GM23338 (cell line): ENCODE measurements at regions not wholly inside any gene's neighbourhood (a gene's known extent, or its start where the extent isn't known, plus 50 kb on each side); places are given as distances from the start of the nearest gene placed in this dataset.

Source experiments
- ATAC-seq: fragments of 200-7000 bp; cut with Tn5 transposase; 3 replicates; pipeline ENCODE4 v1.9.1; 2020
- DNase-seq: peaks from one replicate; pipeline ENCODE4 v3.0.0-alpha.2; 2015; ENCODE audit warnings: low spot score
- H2AFZ ChIP-seq: fragments of 200-600 bp; sonication (generic); 2 replicates; pipeline ENCODE4 v1.8.0; 2016; ENCODE audit warnings: antibody characterized with exemption, mild to moderate bottlenecking, moderate library complexity
- H3F3A ChIP-seq: fragments of 200-600 bp; sonication (generic); replicated peaks from 2 replicates; pipeline ENCODE4 v1.8.0; 2017; ENCODE audit warnings: antibody characterized with exemption, mixed run types, low read depth
- H3K27ac ChIP-seq: fragments of 200-600 bp; sonication (generic); 2 replicates; pipeline ENCODE4 v1.6.1; 2016; ENCODE audit warnings: low read depth
- H3K27me3 ChIP-seq: fragments of 200-600 bp; sonication (generic); 2 replicates; pipeline ENCODE4 v1.8.0; 2016; ENCODE audit warnings: mild to moderate bottlenecking, mixed run types, moderate library complexity; ENCODE audit not compliant: insufficient read depth
- H3K36me3 ChIP-seq: fragments of 200-600 bp; sonication (generic); 2 replicates; pipeline ENCODE4 v1.8.0; 2016; ENCODE audit warnings: mild to moderate bottlenecking; ENCODE audit not compliant: insufficient read depth
- H3K4me1 ChIP-seq: fragments of 200-600 bp; sonication (generic); 2 replicates; pipeline ENCODE4 v1.8.0; 2016; ENCODE audit warnings: mild to moderate bottlenecking, moderate library complexity; ENCODE audit not compliant: insufficient read depth
- H3K4me2 ChIP-seq: fragments of 200-600 bp; sonication (generic); 2 replicates; pipeline ENCODE4 v1.7.1; 2017; ENCODE audit warnings: mixed run types
- H3K4me3 ChIP-seq: fragments of 200-600 bp; sonication (generic); 2 replicates; pipeline ENCODE4 v1.6.1; 2016; ENCODE audit warnings: mixed run types
- H3K79me2 ChIP-seq: fragments of 200-600 bp; sonication (generic); replicated peaks from 2 replicates; pipeline ENCODE4 v1.8.0; 2017; ENCODE audit warnings: mild to moderate bottlenecking; ENCODE audit not compliant: insufficient read depth
- H3K9me2 ChIP-seq: fragments of 200-600 bp; sonication (generic); 2 replicates; pipeline ENCODE4 v1.8.0; 2017; ENCODE audit not compliant: insufficient read depth
- H4K20me1 ChIP-seq: fragments of 200-600 bp; sonication (generic); replicated peaks from 2 replicates; pipeline ENCODE4 v1.8.0; 2017; ENCODE audit warnings: mild to moderate bottlenecking; ENCODE audit not compliant: insufficient read depth
- H3K27ac Mint-ChIP-seq: 2 replicates; pipeline ENCODE4 v1.8.0; 2020; ENCODE audit warnings: inconsistent platforms, mild to moderate bottlenecking, moderate library complexity, mixed read lengths
- H3K27me3 Mint-ChIP-seq: 3 replicates; pipeline ENCODE4 v1.8.0; 2022; ENCODE audit warnings: low read depth, mild to moderate bottlenecking, moderate library complexity, mixed read lengths, inconsistent platforms; ENCODE audit not compliant: insufficient read depth, poor library complexity
- H3K36me3 Mint-ChIP-seq: 3 replicates; pipeline ENCODE4 v1.8.0; 2021; ENCODE audit warnings: low read depth, mild to moderate bottlenecking, inconsistent platforms, moderate library complexity, mixed read lengths
- H3K4me1 Mint-ChIP-seq: 3 replicates; pipeline ENCODE4 v1.8.0; 2020; ENCODE audit warnings: mild to moderate bottlenecking, inconsistent platforms, mixed read lengths
- H3K4me3 Mint-ChIP-seq: 3 replicates; pipeline ENCODE4 v1.8.0; 2021; ENCODE audit warnings: moderate library complexity, mild to moderate bottlenecking, inconsistent platforms, mixed read lengths
- H3K9me3 Mint-ChIP-seq: 3 replicates; pipeline ENCODE4 v1.8.0; 2020; ENCODE audit warnings: moderate library complexity, mild to moderate bottlenecking, inconsistent platforms, mixed read lengths
- CREB1 ChIP-seq: fragments of 250-450 bp; sonication (Bioruptor Pico); IDR thresholded peaks from 2 replicates; pipeline ENCODE4 v1.5.0; 2020; ENCODE audit warnings: low read depth, mild to moderate bottlenecking, moderate library complexity
- EZH2 ChIP-seq: fragments of 200-600 bp; sonication (generic); IDR thresholded peaks from one replicate; pipeline ENCODE4 v1.8.0; 2017; ENCODE audit warnings: antibody characterized with exemption, mild to moderate bottlenecking, low read depth; ENCODE audit not compliant: unreplicated experiment
- EZH2phosphoT487 ChIP-seq: fragments of 200-600 bp; sonication (generic); IDR thresholded peaks from one replicate; pipeline ENCODE4 v1.8.1; 2018; ENCODE audit warnings: antibody characterized with exemption; ENCODE audit not compliant: unreplicated experiment
- JUNB ChIP-seq: IDR thresholded peaks from one replicate; pipeline ENCODE4 v1.6.1; 2016; ENCODE audit warnings: antibody characterized with exemption; ENCODE audit not compliant: unreplicated experiment
- NANOG ChIP-seq: IDR thresholded peaks from 2 replicates; pipeline ENCODE4 v1.6.1; 2016; ENCODE audit warnings: antibody characterized with exemption, borderline replicate concordance
- POLR2AphosphoS5 ChIP-seq: IDR thresholded peaks from 2 replicates; pipeline ENCODE4 v1.6.1; 2016; ENCODE audit warnings: antibody characterized with exemption, low read depth
- STAT1 ChIP-seq: IDR thresholded peaks from one replicate; pipeline ENCODE4 v1.6.1; 2016; ENCODE audit warnings: antibody characterized with exemption; ENCODE audit not compliant: unreplicated experiment
- ZNF114 ChIP-seq: fragments of 250-450 bp; sonication (Bioruptor Pico); IDR thresholded peaks from 2 replicates; pipeline ENCODE4 v1.5.0; 2020; ENCODE audit warnings: mild to moderate bottlenecking, moderate library complexity
- ZNF331 ChIP-seq: fragments of 250-450 bp; sonication (Bioruptor Pico); IDR thresholded peaks from 2 replicates; pipeline ENCODE4 v1.5.0; 2020; ENCODE audit warnings: low read depth, mild to moderate bottlenecking, moderate library complexity
- TF ChIP-seq, protein P1 (sequence below), 2 experiments: fragments of 200-600 bp in 1 of 2; sonication (generic) in 1 of 2; conservative IDR thresholded peaks; 2 replicates each; pipeline versions ENCODE4 v1.5.1 to v1.6.1; 2016 to 2017; ENCODE audit warnings: antibody characterized with exemption in 2 of 2, low read depth in 2 of 2, mild to moderate bottlenecking in 2 of 2, moderate library complexity in 1 of 2
- TF ChIP-seq, protein P2 (sequence below): IDR thresholded peaks from one replicate; pipeline ENCODE4 v1.6.1; 2018; ENCODE audit warnings: antibody characterized with exemption; ENCODE audit not compliant: unreplicated experiment
- TF ChIP-seq, protein P3 (sequence below): IDR thresholded peaks from 2 replicates; pipeline ENCODE4 v1.6.1; 2016; ENCODE audit warnings: antibody characterized with exemption

DNA sequence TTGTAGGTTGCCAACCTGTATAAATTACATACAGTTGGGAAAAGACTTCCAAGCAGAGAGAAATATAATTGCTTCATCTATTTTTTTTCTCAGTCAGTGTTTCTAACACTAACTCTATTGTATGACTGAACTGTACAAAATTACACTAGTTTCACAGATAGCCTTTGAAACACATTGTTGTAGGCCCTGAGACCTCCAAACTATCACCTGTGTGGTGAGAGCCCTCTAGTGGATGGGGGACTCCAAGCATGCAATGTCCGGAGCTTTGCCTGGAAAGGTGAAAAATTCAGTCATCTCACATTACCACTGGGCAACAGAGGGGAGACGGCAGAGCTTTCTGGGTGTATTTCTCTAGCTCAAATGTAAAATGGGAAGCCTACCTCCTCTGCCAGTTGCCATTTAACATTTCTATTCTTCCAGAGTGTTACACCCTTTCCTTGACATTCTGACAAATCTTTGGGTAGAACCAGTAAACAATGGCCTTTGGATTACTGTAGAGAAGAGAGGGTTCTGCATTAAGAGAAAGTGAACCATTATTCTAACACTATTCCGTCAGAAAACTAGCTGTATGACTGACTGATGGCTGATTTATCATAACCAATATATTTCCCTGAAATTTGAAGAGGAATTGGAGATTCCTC, 212.2 kb downstream of the LYPLAL1 start:
- Mint-ChIP-seq H3K4me1 (peaks cover 6% of the 10 kb centered on the region; the same call in 2 of the 3 replicates), H3K27me3 (peaks cover 1% of the 10 kb centered on the region), H3K27ac (no peak overlapping the region), H3K4me3 (no peak overlapping the region), H3K36me3 (no peaks in the 10 kb centered on the region), H3K9me3 (no peaks in the 10 kb centered on the region)
- H3K9me2 ChIP-seq, result peaks cover 7% of the 10 kb centered on the region
- H3K27me3 ChIP-seq, result no peaks in the 10 kb centered on the region
- H2AFZ ChIP-seq, result no peak overlapping the region
- H3K4me1 ChIP-seq, result no peaks in the 10 kb centered on the region
- no peak overlapping the region for H3K4me3 ChIP-seq
- DNase-seq (peak; percentile 85), ATAC-seq (peak; percentile 99)
- H3K36me3 ChIP-seq, result no peaks in the 10 kb centered on the region
- H3K79me2 ChIP-seq, result no peaks in the 10 kb centered on the region
- H3K27ac ChIP-seq, result no peak overlapping the region
- H3K4me2 ChIP-seq, result no peak overlapping the region
- no peaks in the 10 kb centered on the region for H4K20me1 ChIP-seq
- TF ChIP-seq, protein P1, sequence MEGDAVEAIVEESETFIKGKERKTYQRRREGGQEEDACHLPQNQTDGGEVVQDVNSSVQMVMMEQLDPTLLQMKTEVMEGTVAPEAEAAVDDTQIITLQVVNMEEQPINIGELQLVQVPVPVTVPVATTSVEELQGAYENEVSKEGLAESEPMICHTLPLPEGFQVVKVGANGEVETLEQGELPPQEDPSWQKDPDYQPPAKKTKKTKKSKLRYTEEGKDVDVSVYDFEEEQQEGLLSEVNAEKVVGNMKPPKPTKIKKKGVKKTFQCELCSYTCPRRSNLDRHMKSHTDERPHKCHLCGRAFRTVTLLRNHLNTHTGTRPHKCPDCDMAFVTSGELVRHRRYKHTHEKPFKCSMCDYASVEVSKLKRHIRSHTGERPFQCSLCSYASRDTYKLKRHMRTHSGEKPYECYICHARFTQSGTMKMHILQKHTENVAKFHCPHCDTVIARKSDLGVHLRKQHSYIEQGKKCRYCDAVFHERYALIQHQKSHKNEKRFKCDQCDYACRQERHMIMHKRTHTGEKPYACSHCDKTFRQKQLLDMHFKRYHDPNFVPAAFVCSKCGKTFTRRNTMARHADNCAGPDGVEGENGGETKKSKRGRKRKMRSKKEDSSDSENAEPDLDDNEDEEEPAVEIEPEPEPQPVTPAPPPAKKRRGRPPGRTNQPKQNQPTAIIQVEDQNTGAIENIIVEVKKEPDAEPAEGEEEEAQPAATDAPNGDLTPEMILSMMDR (conservative IDR thresholded peaks at IDR 0.05; ENCODE audit: low read depth in 2 of 2), result peak; percentile 88 to 95
- no peak for TF ChIP-seq JUNB
- no peaks in the 10 kb centered on the region for H3F3A ChIP-seq

DNA sequence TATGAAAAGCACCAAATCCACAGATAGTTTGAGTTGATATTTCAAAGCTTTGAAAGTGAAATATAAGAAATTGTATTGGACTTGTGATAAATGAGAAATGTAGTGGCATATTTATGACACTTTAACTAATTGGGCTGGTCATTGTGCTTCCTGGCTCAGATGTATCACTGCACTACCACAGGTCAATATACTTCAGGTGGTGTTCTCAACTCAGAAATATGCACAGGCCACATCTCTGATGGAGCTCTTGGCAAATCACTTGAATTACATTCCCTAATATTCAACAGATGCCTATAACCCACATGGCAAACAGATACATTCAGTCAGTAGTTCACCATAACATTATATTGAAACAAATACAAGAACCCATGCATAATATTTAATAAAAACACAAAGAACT, 209.6 kb downstream of the LYPLAL1 start:
- no peaks in the 10 kb centered on the region for H3K27me3 ChIP-seq
- H4K20me1 ChIP-seq, result no peaks in the 10 kb centered on the region
- no peaks in the 10 kb centered on the region for H3K4me1 ChIP-seq
- no peak overlapping the region for H2AFZ ChIP-seq
- no peaks in the 10 kb centered on the region for H3F3A ChIP-seq
- H3K4me3 ChIP-seq, result no peak overlapping the region
- H3K27ac ChIP-seq, result no peak overlapping the region
- Mint-ChIP-seq H3K27ac (no peak overlapping the region), H3K4me1 (peaks cover 6% of the 10 kb centered on the region; the same call in 2 of the 3 replicates), H3K9me3 (no peaks in the 10 kb centered on the region), H3K27me3 (peaks cover 3% of the 10 kb centered on the region), H3K36me3 (no peaks in the 10 kb centered on the region), H3K4me3 (no peak overlapping the region)
- no peak for DNase-seq
- no peaks in the 10 kb centered on the region for H3K36me3 ChIP-seq
- H3K4me2 ChIP-seq, result no peak overlapping the region
- no peaks in the 10 kb centered on the region for H3K79me2 ChIP-seq
- TF ChIP-seq, protein P2, sequence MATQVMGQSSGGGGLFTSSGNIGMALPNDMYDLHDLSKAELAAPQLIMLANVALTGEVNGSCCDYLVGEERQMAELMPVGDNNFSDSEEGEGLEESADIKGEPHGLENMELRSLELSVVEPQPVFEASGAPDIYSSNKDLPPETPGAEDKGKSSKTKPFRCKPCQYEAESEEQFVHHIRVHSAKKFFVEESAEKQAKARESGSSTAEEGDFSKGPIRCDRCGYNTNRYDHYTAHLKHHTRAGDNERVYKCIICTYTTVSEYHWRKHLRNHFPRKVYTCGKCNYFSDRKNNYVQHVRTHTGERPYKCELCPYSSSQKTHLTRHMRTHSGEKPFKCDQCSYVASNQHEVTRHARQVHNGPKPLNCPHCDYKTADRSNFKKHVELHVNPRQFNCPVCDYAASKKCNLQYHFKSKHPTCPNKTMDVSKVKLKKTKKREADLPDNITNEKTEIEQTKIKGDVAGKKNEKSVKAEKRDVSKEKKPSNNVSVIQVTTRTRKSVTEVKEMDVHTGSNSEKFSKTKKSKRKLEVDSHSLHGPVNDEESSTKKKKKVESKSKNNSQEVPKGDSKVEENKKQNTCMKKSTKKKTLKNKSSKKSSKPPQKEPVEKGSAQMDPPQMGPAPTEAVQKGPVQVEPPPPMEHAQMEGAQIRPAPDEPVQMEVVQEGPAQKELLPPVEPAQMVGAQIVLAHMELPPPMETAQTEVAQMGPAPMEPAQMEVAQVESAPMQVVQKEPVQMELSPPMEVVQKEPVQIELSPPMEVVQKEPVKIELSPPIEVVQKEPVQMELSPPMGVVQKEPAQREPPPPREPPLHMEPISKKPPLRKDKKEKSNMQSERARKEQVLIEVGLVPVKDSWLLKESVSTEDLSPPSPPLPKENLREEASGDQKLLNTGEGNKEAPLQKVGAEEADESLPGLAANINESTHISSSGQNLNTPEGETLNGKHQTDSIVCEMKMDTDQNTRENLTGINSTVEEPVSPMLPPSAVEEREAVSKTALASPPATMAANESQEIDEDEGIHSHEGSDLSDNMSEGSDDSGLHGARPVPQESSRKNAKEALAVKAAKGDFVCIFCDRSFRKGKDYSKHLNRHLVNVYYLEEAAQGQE, result no peak
- TF ChIP-seq NANOG (no peak), EZH2phosphoT487 (no peak), ZNF331 (CRISPR knock-in tag) (no peak), ZNF114 (CRISPR knock-in tag) (no peak), CREB1 (CRISPR knock-in tag) (no peak), POLR2AphosphoS5 (no peak), STAT1 (no peak), EZH2 (no peak), JUNB (no peak)
- TF ChIP-seq, protein P1 (conservative IDR thresholded peaks at IDR 0.05; ENCODE audit: low read depth in 2 of 2), result no peak
- TF ChIP-seq, protein P3, sequence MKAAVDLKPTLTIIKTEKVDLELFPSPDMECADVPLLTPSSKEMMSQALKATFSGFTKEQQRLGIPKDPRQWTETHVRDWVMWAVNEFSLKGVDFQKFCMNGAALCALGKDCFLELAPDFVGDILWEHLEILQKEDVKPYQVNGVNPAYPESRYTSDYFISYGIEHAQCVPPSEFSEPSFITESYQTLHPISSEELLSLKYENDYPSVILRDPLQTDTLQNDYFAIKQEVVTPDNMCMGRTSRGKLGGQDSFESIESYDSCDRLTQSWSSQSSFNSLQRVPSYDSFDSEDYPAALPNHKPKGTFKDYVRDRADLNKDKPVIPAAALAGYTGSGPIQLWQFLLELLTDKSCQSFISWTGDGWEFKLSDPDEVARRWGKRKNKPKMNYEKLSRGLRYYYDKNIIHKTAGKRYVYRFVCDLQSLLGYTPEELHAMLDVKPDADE, result no peak
- no peak for ATAC-seq
- peaks cover 7% of the 10 kb centered on the region for H3K9me2 ChIP-seq
